ENCODE measurements at regions not wholly inside any gene's neighbourhood (a gene's known extent, or its start where the extent isn't known, plus 50 kb on each side); places are given as distances from the start of the nearest gene placed in this dataset.

DNA sequence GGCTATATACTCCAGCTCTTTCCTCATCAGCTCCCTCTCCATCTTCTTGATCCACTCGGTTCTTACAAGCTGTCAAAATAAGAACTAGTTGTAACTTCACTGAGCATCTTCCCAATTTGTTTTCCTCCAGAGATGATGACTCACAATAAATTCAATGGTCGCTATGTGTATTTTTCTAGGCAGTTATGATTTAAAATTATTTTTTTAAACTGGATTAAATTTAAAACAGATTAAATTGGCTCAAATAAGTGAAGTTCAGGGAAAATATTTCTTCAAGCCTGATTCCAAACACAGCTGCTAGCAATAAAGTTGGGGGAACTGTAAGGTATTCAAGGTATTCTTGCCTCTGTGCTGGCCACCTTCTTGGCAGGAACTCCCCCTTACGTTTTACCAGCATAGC lies 717.7 kb upstream of the USP15 start:
- no peak overlapping the region for H3K4me3 ChIP-seq (ENCODE audit: low read depth, low read length)
- TF ChIP-seq, protein P1, sequence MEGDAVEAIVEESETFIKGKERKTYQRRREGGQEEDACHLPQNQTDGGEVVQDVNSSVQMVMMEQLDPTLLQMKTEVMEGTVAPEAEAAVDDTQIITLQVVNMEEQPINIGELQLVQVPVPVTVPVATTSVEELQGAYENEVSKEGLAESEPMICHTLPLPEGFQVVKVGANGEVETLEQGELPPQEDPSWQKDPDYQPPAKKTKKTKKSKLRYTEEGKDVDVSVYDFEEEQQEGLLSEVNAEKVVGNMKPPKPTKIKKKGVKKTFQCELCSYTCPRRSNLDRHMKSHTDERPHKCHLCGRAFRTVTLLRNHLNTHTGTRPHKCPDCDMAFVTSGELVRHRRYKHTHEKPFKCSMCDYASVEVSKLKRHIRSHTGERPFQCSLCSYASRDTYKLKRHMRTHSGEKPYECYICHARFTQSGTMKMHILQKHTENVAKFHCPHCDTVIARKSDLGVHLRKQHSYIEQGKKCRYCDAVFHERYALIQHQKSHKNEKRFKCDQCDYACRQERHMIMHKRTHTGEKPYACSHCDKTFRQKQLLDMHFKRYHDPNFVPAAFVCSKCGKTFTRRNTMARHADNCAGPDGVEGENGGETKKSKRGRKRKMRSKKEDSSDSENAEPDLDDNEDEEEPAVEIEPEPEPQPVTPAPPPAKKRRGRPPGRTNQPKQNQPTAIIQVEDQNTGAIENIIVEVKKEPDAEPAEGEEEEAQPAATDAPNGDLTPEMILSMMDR (IDR thresholded peaks at IDR 0.05; ENCODE audit: insufficient read depth, low read depth, low read length), result no peak
- DNase-seq (ENCODE audit: low read depth), result no peak

DNA sequence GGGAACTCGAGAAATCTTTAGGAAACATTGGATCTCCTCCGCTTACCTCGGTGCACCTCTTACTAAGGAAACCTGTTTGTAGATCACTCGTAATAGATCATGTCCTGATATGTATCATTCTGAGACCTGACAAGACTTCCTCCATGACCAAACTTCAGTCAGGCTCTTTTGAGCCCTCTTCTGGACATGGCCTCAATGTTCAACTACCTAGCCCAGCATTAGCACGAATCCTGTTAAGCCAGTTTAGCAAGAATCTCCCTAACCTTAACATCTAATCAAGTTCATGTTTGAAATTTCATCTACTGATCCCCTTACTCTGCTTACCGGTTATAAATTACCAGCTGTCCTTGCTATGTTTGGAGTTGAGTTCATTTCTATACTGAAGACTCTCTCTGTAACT lies 713.9 kb upstream of the USP15 start:
- no peak overlapping the region for H3K4me3 ChIP-seq (ENCODE audit: low read depth, low read length)
- no peak for DNase-seq (ENCODE audit: low read depth)
- TF ChIP-seq, protein P1 (IDR thresholded peaks at IDR 0.05; ENCODE audit: insufficient read depth, low read depth, low read length), result no peak

DNA sequence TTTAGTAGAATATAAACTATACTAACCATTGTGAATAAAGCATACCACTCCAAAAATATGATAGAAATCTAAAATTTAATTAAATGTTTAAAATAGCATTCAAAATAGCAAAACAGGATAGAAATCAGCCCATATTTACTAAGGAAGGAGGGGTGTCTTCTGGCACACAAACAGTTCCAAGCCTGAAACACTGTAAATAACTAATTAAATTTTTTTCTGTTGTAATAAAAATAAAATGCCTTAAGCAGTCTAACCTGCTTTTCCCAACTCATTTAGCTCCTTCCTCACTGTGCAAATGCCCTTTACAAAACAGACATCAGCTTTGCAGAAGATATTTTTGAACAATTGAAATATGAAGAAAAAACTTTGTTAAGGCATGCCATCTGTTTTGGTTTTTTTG lies 707.1 kb upstream of the USP15 start:
- H3K4me3 ChIP-seq (ENCODE audit: low read depth, low read length), result no peak overlapping the region
- TF ChIP-seq, protein P1 (IDR thresholded peaks at IDR 0.05; ENCODE audit: insufficient read depth, low read depth, low read length), result no peak
- no peak for DNase-seq (ENCODE audit: low read depth)

DNA sequence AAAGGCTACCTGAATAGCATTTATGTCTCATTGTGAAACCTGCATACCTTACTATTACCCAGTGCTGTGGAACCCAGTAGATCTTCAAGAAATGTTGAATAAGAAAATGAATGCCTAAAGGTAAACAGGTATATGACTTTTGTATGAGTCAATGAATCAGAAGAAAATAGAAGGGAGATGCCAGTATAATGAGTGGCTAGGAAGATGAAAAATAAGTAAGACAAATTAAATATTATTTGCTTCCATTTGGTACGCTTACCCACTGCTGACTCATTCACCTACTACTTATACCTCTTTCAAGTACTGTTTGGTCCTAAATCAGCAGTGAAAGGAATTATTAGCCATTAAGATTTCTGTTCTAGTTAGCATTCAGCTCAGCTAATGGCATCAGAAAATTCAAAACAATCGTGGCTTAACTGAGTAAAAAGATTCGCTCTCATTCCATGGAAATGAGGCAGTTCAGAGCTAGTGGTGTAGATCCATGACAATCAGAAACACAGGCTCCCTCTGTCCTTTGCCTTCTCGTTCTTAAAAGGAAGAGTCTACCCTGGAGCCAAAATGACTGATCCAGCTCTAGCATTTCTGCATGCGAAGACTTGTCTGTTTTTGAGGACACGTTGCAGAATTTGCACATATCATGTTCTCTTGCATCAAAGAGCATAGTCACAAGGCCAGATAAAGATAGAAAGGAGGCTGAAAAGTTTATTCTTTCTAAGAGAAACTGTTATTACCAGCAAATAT lies 705.8 kb upstream of the USP15 start:
- no peak for DNase-seq (ENCODE audit: low read depth)
- H3K4me3 ChIP-seq (ENCODE audit: low read depth, low read length), result no peak overlapping the region

DNA sequence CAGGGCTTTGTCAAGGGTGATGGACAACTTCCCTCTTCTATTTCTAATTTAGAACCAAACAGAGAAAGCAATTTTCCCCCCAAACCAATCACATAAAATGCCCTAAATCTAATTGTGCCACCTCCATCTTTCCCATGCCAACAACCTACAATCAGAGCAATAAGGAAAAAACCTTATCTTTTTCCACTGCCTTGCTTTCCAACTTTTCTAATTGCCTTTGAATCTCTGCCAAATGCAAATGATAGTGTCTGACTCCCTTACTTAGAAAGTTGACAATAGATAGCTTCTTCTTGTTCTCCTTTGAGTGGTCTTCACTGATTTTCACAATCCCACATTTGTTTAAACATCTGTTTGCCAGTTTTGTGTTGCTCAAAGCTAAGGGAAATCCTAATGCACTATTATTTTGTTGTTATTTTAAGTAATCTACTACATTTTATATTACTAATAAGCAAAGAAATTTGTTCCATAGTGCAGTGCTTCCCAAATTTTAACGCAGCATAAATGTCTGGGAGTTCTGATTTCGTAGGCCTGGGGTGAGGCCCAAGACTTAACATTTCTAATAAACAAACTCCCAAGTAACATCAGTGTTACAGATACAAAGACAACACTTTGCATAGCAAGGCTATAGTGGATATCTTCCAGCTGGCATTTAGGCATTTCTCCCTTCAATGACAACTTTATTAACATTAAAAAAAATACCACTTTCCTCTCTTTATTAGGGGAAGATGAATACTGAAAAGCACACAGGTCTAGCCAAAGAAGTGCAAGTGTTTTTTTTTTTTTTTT lies 696.3 kb upstream of the USP15 start:
- no peak overlapping the region for H3K4me3 ChIP-seq (ENCODE audit: low read depth, low read length)
- no peak for DNase-seq (ENCODE audit: low read depth)
- TF ChIP-seq, protein P1 (IDR thresholded peaks at IDR 0.05; ENCODE audit: insufficient read depth, low read depth, low read length), result no peak

More for the DNA sequence above, 705.8 kb upstream of the USP15 start:
- TF ChIP-seq, protein P1 (IDR thresholded peaks at IDR 0.05; ENCODE audit: insufficient read depth, low read depth, low read length), result no peak

DNA sequence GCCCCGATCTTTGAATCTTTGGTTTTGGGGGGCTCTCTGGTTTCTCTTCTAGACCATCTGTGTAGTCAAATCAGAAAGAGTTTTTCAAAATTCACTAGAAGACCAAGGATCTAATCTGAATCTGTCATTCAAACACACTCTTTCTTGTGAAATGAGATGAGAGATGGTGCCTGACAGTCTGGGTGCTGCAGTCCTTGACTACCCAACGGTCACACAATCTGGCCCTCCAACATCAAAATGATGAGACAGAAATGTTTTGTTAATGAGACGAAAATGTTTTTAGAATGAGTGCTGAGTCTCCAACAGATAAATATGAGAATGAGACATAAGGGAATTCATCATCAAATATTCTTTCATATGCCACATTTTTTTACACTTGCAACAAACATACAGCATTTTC lies 695.7 kb upstream of the USP15 start:
- no peak overlapping the region for H3K4me3 ChIP-seq (ENCODE audit: low read depth, low read length)
- TF ChIP-seq, protein P1 (IDR thresholded peaks at IDR 0.05; ENCODE audit: insufficient read depth, low read depth, low read length), result no peak
- DNase-seq (ENCODE audit: low read depth), result no peak
